SU-DHL-6 (cell line): ENCODE measurements at regions not wholly inside any gene's neighbourhood (a gene's known extent, or its start where the extent isn't known, plus 50 kb on each side); places are given as distances from the start of the nearest gene placed in this dataset.
"Not testable (repeated sequence)": the region's sequence is repeated elsewhere in the genome, so short reads cannot be mapped to it uniquely, and the experiment has no call there.

Experiments
- EZH2phosphoT487 ChIP-seq: fragments of 200-600 bp; sonication (generic), shearing (Covaris generic); conservative IDR thresholded peaks from 2 replicates; pipeline ENCODE4 v1.6.1; 2018; ENCODE audit warnings: mild to moderate bottlenecking, antibody characterized with exemption, low read length, moderate library complexity, mixed read lengths
- TF ChIP-seq, protein P1 (sequence below): fragments of 200-600 bp; sonication (generic); IDR thresholded peaks from one replicate; pipeline ENCODE4 v1.5.1; 2017; ENCODE audit warnings: antibody characterized with exemption, mild to moderate bottlenecking, low read length, moderate library complexity; ENCODE audit not compliant: insufficient read depth, poor library complexity, severe bottlenecking

DNA sequence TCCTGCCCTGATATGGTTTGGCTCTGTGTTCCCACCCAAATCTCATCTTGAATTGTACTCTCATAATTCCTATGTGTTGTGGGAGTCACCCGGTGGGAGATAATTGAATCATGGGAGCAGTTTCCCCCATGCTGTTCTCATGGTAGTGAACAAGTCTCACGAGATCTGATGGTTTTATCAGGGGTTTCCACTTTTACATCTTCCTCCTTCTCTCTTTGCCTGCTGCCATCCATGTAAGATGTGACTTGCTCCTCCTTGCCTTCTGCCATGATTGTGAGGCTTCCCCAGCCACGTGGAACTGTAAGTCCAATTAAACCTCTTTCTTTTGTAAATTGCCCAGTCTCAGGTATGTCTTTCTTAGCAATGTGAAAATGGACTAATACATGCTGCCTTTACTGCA is 111.9 kb upstream of the STMND1 start:
- TF ChIP-seq, protein P1, sequence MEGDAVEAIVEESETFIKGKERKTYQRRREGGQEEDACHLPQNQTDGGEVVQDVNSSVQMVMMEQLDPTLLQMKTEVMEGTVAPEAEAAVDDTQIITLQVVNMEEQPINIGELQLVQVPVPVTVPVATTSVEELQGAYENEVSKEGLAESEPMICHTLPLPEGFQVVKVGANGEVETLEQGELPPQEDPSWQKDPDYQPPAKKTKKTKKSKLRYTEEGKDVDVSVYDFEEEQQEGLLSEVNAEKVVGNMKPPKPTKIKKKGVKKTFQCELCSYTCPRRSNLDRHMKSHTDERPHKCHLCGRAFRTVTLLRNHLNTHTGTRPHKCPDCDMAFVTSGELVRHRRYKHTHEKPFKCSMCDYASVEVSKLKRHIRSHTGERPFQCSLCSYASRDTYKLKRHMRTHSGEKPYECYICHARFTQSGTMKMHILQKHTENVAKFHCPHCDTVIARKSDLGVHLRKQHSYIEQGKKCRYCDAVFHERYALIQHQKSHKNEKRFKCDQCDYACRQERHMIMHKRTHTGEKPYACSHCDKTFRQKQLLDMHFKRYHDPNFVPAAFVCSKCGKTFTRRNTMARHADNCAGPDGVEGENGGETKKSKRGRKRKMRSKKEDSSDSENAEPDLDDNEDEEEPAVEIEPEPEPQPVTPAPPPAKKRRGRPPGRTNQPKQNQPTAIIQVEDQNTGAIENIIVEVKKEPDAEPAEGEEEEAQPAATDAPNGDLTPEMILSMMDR = not testable (repeated sequence)
- TF ChIP-seq EZH2phosphoT487 = not testable (repeated sequence)
